ENCODE measurements at regions not wholly inside any gene's neighbourhood (a gene's known extent, or its start where the extent isn't known, plus 50 kb on each side); places are given as distances from the start of the nearest gene placed in this dataset.

- no peak for TF ChIP-seq EZH2 (IDR thresholded peaks at IDR 0.05; ENCODE audit: borderline replicate concordance, control insufficient read depth, low read depth, low read length)
- TF ChIP-seq HDAC6 (IDR thresholded peaks at IDR 0.05; ENCODE audit: unreplicated experiment), result no peak
- TF ChIP-seq BMI1 (IDR thresholded peaks at IDR 0.05; ENCODE audit: borderline replicate concordance), result no peak
Measured at GRCh38 chr10:27612551-27613035, 108.5 kb downstream of the RAB18 start.
